ENCODE measurements at regions not wholly inside any gene's neighbourhood (a gene's known extent, or its start where the extent isn't known, plus 50 kb on each side); places are given as distances from the start of the nearest gene placed in this dataset.
"Not testable (repeated sequence)": the region's sequence is repeated elsewhere in the genome, so short reads cannot be mapped to it uniquely, and the experiment has no call there.

DNA sequence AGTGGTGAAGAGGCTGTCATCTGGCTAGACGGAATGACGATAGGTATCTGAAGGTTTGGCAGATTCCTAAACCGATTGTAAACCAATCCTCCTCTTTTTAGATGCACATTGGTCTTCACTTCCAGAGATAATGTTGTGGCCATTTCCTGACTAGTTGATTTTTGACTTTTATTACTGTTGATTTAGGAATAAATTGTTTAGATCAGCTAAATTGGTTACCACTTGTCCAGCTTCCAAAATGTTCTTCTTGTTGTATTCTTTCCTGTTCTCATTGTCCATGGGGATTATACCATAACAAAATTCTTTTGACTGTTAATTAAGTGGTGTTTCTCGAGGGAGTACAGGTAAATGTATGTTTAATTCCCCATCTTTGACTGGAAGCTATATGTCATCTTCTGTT lies 119.7 kb downstream of the MACROH2A1 start:
- no peak for DNase-seq

GRCh38 chr5:135276151-135276550 lies 122.9 kb downstream of the MACROH2A1 start:
- no peak for DNase-seq

- DNase-seq, result no peak
These were observed 125.8 kb downstream of the MACROH2A1 start for GRCh38 chr5:135273212-135273611.

DNA sequence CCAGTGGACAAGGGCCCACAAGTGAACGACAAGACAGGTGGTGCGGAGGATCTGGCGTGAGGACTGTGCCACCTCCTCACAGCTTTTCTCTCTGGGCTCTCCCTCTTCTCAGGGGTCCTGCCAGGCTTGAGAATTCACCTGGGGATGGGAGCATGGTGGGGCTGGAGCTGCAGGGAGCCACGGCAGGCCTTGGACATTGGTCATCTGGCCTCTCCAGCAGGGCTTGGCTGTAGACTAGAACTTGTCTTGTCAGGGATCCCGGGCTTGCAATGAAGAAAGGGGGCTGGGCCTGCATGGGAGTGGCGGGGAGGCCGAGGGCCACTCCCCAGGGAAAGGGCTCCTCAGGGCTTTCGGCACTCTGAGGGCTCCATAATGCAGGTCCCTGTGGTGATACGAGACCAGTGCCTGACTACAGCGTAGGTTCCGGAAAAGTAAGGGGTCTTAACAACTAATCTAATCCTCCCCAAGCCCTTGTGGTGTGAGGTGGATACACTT lies 126.7 kb downstream of the MACROH2A1 start:
- no peak for DNase-seq

- DNase-seq, result no peak
These were observed 127.3 kb downstream of the MACROH2A1 start for GRCh38 chr5:135271533-135272310.

DNA sequence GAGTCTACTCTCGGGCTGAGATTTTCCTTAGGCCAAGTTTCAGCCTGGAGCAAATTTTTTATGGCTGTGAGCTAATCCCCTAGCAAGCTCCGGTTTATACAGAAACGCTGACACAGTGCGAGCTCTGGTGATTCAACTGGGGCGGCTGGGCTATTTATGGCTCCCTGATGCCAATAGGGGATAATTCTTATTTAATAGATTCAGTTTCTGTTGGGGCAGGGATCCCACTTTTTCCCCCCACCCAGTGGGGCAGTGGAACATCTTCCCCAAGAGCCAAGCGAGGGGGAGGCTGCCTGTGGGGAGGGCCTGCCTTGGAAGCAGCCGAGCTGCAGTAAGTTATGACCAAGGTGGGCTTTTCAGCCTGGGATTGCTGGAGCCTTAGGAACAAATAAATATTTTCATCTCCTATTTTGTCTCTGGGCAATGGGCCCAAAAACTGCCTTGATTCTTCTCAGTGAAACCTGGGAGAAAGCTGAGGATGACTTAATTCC lies 129.1 kb downstream of the MACROH2A1 start:
- no peak for DNase-seq

DNA sequence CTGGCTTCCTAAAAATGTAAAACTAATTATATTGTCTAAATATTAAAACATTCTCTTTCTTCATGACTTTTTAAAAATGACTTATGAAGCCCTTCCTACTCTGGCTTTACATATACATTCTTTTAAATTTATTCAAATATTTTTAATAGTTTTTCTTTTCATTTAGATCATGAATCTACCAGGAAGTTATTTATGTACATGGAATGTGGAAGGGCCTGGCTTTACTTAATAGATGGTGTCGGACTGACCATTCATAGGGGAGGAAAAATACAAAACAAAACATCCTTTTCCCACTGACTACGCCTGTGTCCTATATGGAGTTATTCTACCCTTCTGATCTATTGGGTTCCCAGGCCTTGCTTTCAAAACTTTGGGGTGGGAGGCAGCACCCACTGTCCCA lies 129.8 kb downstream of the MACROH2A1 start:
- no peak for DNase-seq

GRCh38 chr5:135266975-135267374 lies 132.1 kb downstream of the MACROH2A1 start:
- no peak for DNase-seq

DNA sequence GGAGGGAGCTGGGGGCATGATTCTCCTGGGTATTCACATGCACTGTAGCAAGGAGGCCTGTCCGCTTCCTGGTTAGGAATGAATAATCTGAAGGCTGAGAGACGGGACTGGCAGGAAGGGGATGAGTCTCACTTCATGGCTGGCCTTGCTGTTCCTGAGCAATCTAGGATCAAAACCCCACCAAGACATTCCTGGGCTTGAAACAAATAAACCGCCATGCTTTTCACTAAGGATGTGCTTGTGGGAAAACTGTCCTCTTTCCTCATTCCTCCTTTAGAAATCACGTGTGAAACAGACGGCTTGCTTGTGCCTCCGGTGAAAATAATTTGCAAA lies 132.8 kb downstream of the MACROH2A1 start:
- DNase-seq, result no peak

DNA sequence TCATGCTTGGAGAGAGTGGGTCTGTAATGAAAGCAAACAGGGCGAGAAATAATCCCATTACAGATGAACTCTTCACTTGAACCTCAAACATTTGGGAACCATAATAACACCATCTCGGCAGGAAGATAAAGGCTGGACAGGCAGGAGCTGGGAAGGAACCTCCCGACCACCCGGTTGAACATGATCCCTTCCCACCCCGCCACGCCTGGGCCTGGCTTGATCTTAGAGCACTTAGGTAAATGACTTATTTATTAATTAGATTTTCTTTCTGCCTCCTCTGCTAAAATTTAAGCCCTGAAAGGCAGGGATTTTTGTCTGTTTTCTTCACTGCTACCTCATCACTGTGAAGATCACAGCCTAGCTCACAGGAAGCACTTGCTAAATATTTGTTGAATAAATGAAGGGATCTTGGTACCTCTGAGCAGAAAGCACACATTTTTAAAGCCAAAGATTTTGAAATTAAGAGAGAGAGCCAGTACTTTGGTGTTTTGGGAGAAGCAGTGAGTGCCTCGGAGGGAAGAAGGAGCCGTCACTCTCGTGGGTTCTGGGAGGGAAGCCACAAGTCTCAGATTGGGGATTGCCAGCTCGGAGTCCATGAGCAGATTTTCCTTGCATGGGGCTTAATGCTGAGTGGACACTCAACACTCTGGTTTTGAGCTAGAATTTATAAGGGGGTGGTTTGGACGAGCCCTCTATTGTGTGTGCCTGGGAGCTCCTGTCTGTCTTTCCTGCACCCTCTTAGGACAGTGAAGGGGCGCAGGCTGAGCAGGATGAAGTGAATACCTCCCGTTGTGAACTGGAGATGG lies 133.3 kb downstream of the MACROH2A1 start:
- no peak for DNase-seq

DNA sequence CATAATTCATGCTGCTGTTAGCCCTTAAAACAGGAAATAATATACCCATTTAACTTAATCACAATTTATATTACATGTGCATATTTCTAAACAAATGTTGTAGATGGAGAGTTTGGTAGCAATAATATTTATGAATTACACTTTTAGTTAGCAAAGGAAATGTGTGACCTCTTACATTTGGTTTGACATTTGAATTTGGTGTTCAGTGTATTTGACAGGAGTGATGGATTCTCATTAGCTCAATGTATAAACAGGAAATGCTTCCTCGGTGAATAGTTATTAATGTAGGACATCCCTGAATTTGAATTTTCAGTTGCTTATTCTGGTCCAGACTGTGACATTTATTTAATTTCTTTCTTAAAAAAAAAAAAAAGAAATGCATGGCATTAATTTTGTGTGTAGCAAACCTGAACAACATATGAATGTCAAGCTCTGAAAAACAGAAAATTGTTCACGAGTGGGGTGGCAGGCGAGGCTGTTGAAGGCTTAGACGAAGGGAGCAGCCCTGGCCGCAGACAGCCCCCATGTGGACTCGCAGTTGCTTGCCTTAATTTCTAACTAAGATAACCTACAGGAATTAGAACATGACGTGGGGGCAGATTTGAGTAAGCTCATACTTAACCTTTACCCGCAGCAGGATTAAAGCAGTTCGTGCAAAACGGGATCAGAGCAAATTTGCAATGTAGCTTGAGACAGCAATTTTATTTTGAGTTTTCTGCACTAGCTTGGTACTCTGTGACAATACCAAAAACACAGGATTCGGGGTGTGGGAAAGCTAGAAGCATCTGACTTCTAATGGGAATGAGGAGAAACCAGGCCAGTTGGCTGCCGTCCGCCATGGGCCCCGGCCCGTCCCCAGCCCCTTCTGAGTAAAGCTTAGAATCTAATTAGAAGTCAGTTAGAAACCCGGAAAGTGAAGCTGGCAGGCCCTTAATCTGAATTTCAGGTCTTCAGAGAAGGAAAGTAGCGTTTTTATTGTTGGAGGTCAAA lies 134.3 kb downstream of the MACROH2A1 start:
- no peak for DNase-seq

GRCh38 chr5:135263022-135263668 lies 135.9 kb downstream of the MACROH2A1 start:
- no peak for DNase-seq

GRCh38 chr5:135262364-135262763 lies 136.7 kb downstream of the MACROH2A1 start:
- DNase-seq, result no peak

DNA sequence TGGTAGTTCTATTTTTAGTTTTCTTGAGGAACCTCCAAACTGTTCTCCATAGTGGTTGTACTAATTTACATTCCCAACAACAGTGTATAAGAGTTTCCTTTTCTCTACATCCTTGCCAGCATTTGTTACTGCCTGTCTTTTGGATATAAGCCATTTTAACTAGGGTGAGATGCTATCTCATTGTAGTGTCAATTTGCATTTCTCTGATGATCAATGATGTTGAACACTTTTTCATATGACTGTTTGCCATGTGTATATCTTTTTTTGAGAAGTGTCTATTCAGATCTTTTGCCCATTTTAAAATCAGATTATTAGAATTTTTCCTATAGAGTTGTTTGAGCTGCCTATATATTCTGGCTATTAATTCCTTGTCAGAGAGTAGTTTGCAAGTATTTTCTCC lies 138.9 kb downstream of the MACROH2A1 start:
- not testable (repeated sequence) for DNase-seq

- DNase-seq, result no peak
These were observed 143.4 kb downstream of the MACROH2A1 start for GRCh38 chr5:135255461-135256178.

DNA sequence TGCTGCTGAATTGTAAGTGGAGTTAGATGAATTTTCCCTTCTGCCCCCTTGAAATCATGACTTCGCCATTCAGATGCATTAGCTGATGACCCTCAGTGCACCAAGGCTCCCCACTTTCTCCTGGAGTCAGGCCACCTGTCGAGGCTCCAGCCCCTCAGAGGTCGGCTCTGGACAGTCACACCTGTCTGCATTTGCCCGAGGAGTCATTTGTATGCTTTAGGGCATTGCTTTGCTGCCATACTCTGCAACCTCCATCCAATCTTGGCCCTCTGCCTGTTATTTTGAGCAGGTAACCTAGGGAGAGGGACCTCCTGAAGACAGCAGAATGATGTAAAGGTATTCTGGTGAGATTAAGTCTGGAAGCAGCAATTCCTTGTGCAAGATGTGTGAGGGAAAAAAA lies 144.8 kb downstream of the MACROH2A1 start:
- no peak for DNase-seq

GRCh38 chr5:135253601-135254178 lies 145.3 kb downstream of the MACROH2A1 start:
- no peak for DNase-seq

GRCh38 chr5:135251093-135251492 lies 147.9 kb downstream of the MACROH2A1 start:
- no peak for DNase-seq

DNA sequence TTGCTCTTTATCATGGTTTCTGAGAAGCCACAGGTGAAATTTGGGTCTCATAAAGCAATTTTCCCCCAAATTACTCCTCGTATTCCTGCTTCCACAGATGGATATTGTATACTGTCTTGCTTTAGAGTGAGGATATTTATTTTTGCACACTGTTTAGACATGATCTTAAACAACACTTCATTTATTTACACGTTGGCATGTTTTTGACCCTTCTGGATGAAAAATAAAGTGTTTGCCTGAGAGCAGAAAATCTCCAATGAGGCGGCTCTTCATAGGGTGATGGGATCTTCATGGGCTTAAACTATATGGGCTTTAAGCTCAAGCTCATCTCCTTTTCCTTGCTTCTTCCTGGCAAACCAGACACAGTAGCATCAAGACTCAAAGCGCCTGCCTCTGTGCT lies 148.4 kb downstream of the MACROH2A1 start:
- no peak for DNase-seq

DNA sequence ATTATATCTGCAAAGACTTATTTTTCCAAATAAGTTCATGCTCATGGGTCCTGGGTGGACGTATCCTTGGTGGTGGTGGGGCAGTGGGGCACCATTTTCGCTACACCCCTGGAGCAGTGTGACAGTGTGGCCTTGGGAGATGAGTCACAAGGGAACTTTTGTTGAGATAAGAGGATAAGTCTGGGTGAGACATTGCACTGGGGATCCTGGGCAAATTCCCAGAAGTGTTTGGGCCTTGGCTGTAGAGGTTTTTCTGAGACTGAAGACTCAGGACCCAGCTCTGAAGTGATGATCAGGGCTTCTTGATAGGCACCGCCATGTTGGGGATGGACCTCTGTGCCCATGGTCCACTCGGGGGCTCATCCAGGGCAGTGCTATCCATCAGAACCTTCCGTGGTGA lies 149.4 kb downstream of the MACROH2A1 start:
- no peak for DNase-seq

DNA sequence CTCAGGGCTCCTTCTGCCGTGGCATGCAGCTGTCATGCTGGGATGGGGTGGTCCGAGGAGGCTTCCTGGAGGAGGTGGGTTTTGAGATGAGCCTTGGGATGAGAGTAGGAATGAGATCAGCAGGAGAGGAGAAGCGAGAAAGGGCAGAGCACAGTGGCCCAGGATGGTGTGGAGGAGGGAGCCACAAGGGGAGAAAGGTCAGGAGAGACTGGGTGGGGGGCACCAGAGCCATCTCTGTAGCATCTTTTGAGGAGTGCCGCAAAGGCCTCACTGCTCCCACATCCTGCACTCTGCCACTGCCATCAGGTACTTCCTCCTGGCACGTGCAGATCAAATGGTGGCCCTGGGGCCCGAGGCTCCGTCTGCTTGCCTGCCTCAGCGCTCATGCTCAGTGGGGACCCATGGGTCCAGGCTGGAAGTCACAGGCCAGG lies 150.2 kb downstream of the MACROH2A1 start:
- no peak for DNase-seq

Data from cerebellar nuclear complex (tissue), 1 donor.